Myocyte (in vitro differentiated cells): ENCODE measurements at regions not wholly inside any gene's neighbourhood (a gene's known extent, or its start where the extent isn't known, plus 50 kb on each side); places are given as distances from the start of the nearest gene placed in this dataset.

Experiments
- DNase-seq: peaks from one replicate; pipeline ENCODE4 v3.0.0-alpha.2; 2012; ENCODE audit warnings: low read depth

- no peak for DNase-seq
Measured at GRCh38 chr3:124174910-124175874, 183.3 kb upstream of the ROPN1 start.

GRCh38 chr3:124177071-124177470 is 185.1 kb upstream of the ROPN1 start:
- DNase-seq = no peak

- no peak for DNase-seq
Measured at GRCh38 chr3:124178531-124178930, 186.6 kb upstream of the ROPN1 start.

GRCh38 chr3:124200407-124200806 is 208.5 kb upstream of the ROPN1 start:
- DNase-seq = no peak

- DNase-seq = no peak
Measured at GRCh38 chr3:124201226-124201625, 209.3 kb upstream of the ROPN1 start.

GRCh38 chr3:124201786-124202185 is 209.9 kb upstream of the ROPN1 start:
- DNase-seq = no peak

GRCh38 chr3:124202754-124203153 is 210.8 kb upstream of the ROPN1 start:
- DNase-seq = no peak

- no peak for DNase-seq
Measured at GRCh38 chr3:124203292-124203691, 211.4 kb upstream of the ROPN1 start.

GRCh38 chr3:124206225-124207055 is 214.5 kb upstream of the ROPN1 start:
- no peak for DNase-seq

- no peak for DNase-seq
Measured at GRCh38 chr3:124207077-124207476, 215.2 kb upstream of the ROPN1 start.

GRCh38 chr3:124207873-124208485 is 216.1 kb upstream of the ROPN1 start:
- DNase-seq = no peak

- no peak for DNase-seq
Measured at GRCh38 chr3:124209426-124209825, 217.5 kb upstream of the ROPN1 start.

GRCh38 chr3:124210899-124211298 is 219.0 kb upstream of the ROPN1 start:
- DNase-seq = no peak

GRCh38 chr3:124213641-124214040 is 221.7 kb upstream of the ROPN1 start:
- peak; percentile 55 for DNase-seq

GRCh38 chr3:124217542-124217941 is 225.6 kb upstream of the ROPN1 start:
- DNase-seq = peak; percentile 89

- no peak for DNase-seq
Measured at GRCh38 chr3:124221422-124221821, 229.5 kb upstream of the ROPN1 start.

- no peak for DNase-seq
Measured at GRCh38 chr3:124223853-124224252, 231.9 kb upstream of the ROPN1 start.

- no peak for DNase-seq
Measured at GRCh38 chr3:124227150-124227630, 235.3 kb upstream of the ROPN1 start.

- no peak for DNase-seq
Measured at GRCh38 chr3:124229420-124229819, 237.5 kb upstream of the ROPN1 start.

- DNase-seq = no peak
Measured at GRCh38 chr3:124229836-124230235, 237.9 kb upstream of the ROPN1 start.

- no peak for DNase-seq
Measured at GRCh38 chr3:124230432-124230831, 238.5 kb upstream of the ROPN1 start.

- no peak for DNase-seq
Measured at GRCh38 chr3:124230998-124231397, 239.1 kb upstream of the ROPN1 start.
